HepG2 (cell line): ENCODE measurements at regions not wholly inside any gene's neighbourhood (a gene's known extent, or its start where the extent isn't known, plus 50 kb on each side); places are given as distances from the start of the nearest gene placed in this dataset.

Experiments
- AKAP8 ChIP-seq: sonication (generic); formaldehyde crosslinking; IDR thresholded peaks from 2 replicates; pipeline ENCODE4 v1.5.1; 2020; ENCODE audit warnings: mild to moderate bottlenecking, missing genetic modification reagents
- ETS1 ChIP-seq: sonication (generic); formaldehyde crosslinking; IDR thresholded peaks from 2 replicates; pipeline ENCODE4 v1.4.0; 2020; ENCODE audit warnings: missing genetic modification reagents
- HBP1 ChIP-seq: IDR thresholded peaks from 2 replicates; pipeline ENCODE4 v1.6.1; 2016; ENCODE audit warnings: low read depth, control low read depth
- HNF4A ChIP-seq: sonication (generic); formaldehyde crosslinking; IDR thresholded peaks from 2 replicates; pipeline ENCODE4 v1.4.0; 2020; ENCODE audit warnings: missing genetic modification reagents
- IKZF4 ChIP-seq: sonication (generic); formaldehyde crosslinking; IDR thresholded peaks from 2 replicates; pipeline ENCODE4 v1.5.1; 2020; ENCODE audit warnings: borderline replicate concordance, mild to moderate bottlenecking, low read depth, missing genetic modification reagents; ENCODE audit errors: not compliant biosample characterization
- MED1 ChIP-seq: sonication (generic); formaldehyde crosslinking; IDR thresholded peaks from 2 replicates; pipeline ENCODE4 v1.4.0; 2020; ENCODE audit warnings: missing genetic modification reagents
- MYC ChIP-seq: sonication (generic); formaldehyde crosslinking; IDR thresholded peaks from 2 replicates; pipeline ENCODE4 v1.9.0; 2021; ENCODE audit warnings: missing genetic modification reagents, borderline replicate concordance
- NCOR1 ChIP-seq: fragments of 200-600 bp; sonication (generic); IDR thresholded peaks from 2 replicates; pipeline ENCODE4 v1.7.0; 2017; ENCODE audit warnings: antibody characterized with exemption, low read length, borderline replicate concordance
- NFIB ChIP-seq: sonication (generic); formaldehyde crosslinking; IDR thresholded peaks from 2 replicates; pipeline ENCODE4 v1.9.0; 2021; ENCODE audit warnings: missing genetic modification reagents, mild to moderate bottlenecking, borderline replicate concordance
- SRSF4 ChIP-seq: fragments of 200-400 bp; formaldehyde crosslinking; IDR thresholded peaks from one replicate; pipeline ENCODE4 v1.6.1; 2018; ENCODE audit warnings: mild to moderate bottlenecking, low read depth, low read length, moderate library complexity; ENCODE audit not compliant: poor library complexity, severe bottlenecking
- SRY ChIP-seq: sonication (generic); formaldehyde crosslinking; IDR thresholded peaks from 2 replicates; pipeline ENCODE4 v1.8.0; 2022; ENCODE audit warnings: mild to moderate bottlenecking, missing genetic modification reagents
- ZKSCAN1 ChIP-seq: fragments of 150-350 bp; IDR thresholded peaks from 2 replicates; pipeline ENCODE4 v1.6.1; 2014; ENCODE audit warnings: low read length
- ZNF136 ChIP-seq: sonication (generic); formaldehyde crosslinking; IDR thresholded peaks from 2 replicates; pipeline ENCODE4 v1.8.1; 2022; ENCODE audit warnings: low read depth, mild to moderate bottlenecking, moderate library complexity, missing genetic modification reagents
- ZNF550 ChIP-seq: sonication (generic); formaldehyde crosslinking; IDR thresholded peaks from 2 replicates; pipeline ENCODE4 v1.4.0; 2020; ENCODE audit warnings: mild to moderate bottlenecking, missing genetic modification reagents, borderline replicate concordance
- ZNF563 ChIP-seq: sonication (generic); formaldehyde crosslinking; IDR thresholded peaks from 2 replicates; pipeline ENCODE4 v1.8.0; 2022; ENCODE audit warnings: mild to moderate bottlenecking, moderate library complexity, missing genetic modification reagents
- ZNF646 ChIP-seq: sonication (generic); formaldehyde crosslinking; IDR thresholded peaks from 2 replicates; pipeline ENCODE4 v1.9.0; 2021; ENCODE audit warnings: mild to moderate bottlenecking, missing genetic modification reagents
- ZNF652 ChIP-seq: IDR thresholded peaks from 2 replicates; pipeline ENCODE4 v1.6.1; 2016; ENCODE audit warnings: low read depth, borderline replicate concordance
- TF ChIP-seq, protein P1 (sequence below): sonication (generic); formaldehyde crosslinking; IDR thresholded peaks from 2 replicates; pipeline ENCODE4 v1.4.0; 2020; ENCODE audit warnings: missing genetic modification reagents, borderline replicate concordance

GRCh38 chr5:92944903-92945604, 636.0 kb downstream of the NR2F1-AS1 start (continued):
- TF ChIP-seq HBP1 (CRISPR knock-in tag): no peak
- TF ChIP-seq ETS1 (CRISPR knock-in tag): no peak
- TF ChIP-seq NFIB (CRISPR knock-in tag): no peak
- TF ChIP-seq IKZF4 (CRISPR knock-in tag): no peak
- no peak for TF ChIP-seq ZKSCAN1
- TF ChIP-seq, protein P1, sequence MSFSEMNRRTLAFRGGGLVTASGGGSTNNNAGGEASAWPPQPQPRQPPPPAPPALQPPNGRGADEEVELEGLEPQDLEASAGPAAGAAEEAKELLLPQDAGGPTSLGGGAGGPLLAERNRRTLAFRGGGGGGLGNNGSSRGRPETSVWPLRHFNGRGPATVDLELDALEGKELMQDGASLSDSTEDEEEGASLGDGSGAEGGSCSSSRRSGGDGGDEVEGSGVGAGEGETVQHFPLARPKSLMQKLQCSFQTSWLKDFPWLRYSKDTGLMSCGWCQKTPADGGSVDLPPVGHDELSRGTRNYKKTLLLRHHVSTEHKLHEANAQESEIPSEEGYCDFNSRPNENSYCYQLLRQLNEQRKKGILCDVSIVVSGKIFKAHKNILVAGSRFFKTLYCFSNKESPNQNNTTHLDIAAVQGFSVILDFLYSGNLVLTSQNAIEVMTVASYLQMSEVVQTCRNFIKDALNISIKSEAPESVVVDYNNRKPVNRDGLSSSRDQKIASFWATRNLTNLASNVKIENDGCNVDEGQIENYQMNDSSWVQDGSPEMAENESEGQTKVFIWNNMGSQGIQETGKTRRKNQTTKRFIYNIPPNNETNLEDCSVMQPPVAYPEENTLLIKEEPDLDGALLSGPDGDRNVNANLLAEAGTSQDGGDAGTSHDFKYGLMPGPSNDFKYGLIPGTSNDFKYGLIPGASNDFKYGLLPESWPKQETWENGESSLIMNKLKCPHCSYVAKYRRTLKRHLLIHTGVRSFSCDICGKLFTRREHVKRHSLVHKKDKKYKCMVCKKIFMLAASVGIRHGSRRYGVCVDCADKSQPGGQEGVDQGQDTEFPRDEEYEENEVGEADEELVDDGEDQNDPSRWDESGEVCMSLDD (CRISPR knock-in tag): no peak
- TF ChIP-seq ZNF563 (CRISPR knock-in tag): no peak
- peak; percentile 20; the same call in 1 of the 2 replicates for TF ChIP-seq ZNF136
- TF ChIP-seq NCOR1: no peak; the same call in 1 of the 2 replicates
- TF ChIP-seq ZNF646: no peak
- peak; percentile 99 for TF ChIP-seq MED1 (CRISPR knock-in tag)
- no peak for TF ChIP-seq MYC (CRISPR knock-in tag)
- TF ChIP-seq SRSF4: no peak
- no peak for TF ChIP-seq AKAP8 (CRISPR knock-in tag)
- TF ChIP-seq HNF4A (CRISPR knock-in tag): peak; percentile 80; the same call in 1 of the 2 replicates
- TF ChIP-seq SRY (CRISPR knock-in tag): no peak
- no peak for TF ChIP-seq ZNF550 (CRISPR knock-in tag)
- TF ChIP-seq ZNF652 (CRISPR knock-in tag): no peak; the same call in 1 of the 2 replicates
